NCI-H748 (cell line): ENCODE measurements at regions not wholly inside any gene's neighbourhood (a gene's known extent, or its start where the extent isn't known, plus 50 kb on each side); places are given as distances from the start of the nearest gene placed in this dataset.

Experiments
- DNase-seq: peaks from one replicate; lab custom pipeline; 2025; ENCODE audit not compliant: unreplicated experiment; lab: John Stamatoyannopoulos, UW

DNA sequence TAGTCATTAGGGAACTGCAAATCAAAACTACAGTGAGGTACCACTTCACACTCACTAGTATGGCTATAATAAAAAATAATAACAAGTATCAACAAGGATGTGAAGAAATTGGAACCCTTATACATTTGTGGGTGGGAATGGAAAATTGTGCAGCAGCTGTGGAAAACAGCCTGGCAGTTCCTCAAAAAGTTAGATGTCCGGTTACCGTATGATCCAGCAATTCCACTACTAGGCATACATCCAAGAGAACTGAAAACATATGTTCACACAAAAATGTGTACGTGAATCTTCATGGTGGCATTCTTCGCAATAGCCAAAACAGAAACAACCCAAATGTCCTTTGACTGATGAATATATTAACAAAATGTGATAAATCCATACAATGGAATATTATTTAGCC is 187.9 kb upstream of the LYSMD4 start:
- no peak for DNase-seq

DNA sequence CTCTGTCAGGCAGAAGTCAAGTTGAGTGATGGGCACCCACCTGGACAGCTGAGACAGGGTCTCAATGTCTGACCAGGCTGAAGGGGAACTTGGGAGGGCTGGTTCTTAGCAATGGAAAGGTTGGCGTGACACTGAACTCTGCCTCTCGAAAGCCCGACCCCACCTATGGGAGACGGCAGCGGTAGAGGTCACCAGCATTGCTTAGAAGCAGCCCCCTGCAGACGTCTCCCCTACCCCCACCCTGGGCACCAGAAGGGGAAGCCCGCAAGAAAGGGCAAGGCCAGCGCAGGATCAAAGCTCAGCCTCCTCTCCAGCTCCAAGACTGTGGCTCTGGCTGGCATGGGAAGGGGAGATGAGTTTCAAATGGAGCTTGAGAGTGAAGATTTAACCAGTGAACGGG is 184.8 kb upstream of the LYSMD4 start:
- DNase-seq: no peak

DNA sequence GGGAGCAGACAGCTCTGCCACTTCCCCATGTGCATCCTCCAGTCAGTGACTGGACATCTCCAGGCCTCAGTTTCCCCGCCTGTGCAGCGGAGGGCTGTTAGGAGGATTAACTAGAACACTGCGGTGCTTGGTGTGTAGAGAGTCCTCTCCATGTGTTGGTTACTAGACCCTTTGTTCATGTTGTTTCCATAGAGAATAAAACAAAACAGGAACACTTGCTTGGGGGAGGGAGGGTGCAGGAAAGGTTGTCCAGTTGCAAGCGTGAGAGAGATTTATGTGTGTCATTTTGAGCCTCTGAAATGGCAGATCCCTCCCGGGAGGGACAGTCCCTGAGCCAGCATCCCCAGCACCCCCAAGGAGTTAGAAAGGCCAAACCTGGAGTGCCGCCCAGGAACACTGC is 184.0 kb upstream of the LYSMD4 start:
- no peak for DNase-seq

DNA sequence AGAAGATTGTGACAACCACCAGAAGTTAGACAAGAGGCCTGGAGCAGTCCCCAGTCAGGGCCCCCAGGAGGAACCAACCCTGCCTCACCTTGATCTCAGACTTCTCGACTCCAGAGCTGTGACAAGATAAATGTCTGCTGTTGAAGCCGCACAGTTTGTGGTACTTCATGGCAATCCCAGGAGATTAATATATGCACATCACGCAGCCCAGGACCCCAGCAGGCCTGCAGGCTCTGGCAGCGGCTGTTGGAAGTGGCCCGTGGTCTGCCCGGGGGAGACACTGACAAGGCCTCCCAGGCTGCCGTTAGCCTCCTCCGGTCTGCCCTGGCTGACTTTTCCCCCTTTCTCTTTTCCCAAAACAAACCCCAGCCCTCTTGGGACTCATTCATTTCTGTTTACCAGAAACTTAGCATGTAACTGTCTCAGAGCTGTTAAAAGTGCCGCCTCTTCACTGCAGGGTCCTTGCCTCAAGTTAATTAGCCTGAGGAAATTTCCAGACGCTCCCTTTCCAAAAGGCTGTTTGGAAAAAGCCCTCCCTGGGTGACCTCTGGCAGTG is 183.5 kb upstream of the LYSMD4 start:
- no peak for DNase-seq

DNA sequence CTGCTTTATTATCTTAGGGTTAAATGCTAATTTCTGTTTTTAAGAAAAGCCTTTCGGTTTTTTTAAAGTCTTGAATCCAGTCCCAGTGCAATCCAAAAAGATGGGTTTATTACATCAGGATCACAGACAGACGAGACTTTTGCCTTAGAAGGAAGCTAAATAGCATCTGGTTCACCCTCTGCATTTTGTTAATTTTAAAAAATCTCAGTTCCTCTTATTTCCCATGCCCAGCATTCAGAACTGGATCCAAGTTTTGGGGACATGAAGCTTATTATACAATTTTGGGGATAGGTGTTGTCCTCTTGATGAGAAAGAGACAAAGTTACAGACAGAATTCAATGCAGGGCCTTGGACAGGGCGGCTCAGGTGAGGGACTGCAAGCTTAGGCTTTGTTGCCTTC is 181.5 kb upstream of the LYSMD4 start:
- no peak for DNase-seq

DNA sequence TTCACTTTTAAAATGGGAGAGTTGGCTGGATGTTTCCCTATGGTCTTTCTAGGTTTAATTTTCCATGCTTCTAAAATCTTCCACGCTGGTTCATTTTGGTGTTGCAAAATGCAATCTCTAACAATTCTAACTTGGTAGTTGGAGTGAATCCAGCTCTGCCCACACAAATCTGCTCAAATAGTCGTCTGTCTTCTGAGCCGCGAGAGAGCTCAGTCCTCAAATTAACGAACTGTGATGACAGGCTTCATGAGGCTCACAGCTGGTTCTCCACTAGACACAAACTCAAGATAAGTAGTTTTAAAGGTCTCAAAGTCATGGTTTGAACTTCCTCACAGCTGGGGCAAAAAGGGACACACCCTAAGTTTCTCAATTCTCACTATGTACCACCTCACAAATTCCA is 178.6 kb upstream of the LYSMD4 start:
- DNase-seq: no peak

GRCh38 chr15:99909592-99910295 is 176.5 kb upstream of the LYSMD4 start:
- DNase-seq: no peak

DNA sequence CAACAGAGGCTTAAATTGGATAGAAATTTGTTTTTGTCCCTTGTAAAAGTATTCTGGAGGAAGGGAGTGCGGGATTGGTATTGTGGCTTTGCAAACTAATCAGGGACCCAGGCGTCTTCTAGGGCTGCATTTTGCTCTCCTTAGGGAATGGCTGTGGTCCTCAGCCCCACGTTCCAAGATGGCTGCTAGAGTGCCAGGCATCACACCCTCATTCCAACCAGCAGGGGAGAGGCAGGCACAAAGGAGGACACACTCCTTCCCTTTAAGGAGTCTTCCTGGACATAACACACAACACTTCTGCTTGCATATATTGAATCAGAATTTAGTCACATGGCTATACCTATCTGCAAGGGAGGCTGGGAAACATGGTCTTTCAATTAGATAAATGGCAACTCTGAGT is 174.5 kb upstream of the LYSMD4 start:
- no peak for DNase-seq

DNA sequence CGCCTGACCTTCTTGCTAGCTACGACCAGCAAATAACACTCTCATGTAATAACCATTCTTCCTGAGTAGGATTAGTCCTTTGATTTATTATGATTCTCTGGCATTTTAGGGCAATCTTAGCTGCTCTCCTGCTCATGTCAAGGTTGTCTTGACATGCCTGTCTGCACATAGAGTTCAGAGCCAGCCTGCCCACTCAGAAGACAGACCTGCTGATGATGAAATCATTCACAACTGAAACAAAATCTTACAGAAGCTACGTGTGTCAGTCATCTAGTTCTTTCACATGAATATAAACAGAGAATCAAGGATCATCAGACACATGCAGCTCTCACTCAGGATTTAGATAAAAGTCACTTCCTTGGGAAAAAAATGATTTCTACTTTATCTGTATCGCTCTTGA is 173.6 kb upstream of the LYSMD4 start:
- DNase-seq: no peak

- no peak for DNase-seq
Measured at GRCh38 chr15:99906311-99906710, 173.1 kb upstream of the LYSMD4 start.

DNA sequence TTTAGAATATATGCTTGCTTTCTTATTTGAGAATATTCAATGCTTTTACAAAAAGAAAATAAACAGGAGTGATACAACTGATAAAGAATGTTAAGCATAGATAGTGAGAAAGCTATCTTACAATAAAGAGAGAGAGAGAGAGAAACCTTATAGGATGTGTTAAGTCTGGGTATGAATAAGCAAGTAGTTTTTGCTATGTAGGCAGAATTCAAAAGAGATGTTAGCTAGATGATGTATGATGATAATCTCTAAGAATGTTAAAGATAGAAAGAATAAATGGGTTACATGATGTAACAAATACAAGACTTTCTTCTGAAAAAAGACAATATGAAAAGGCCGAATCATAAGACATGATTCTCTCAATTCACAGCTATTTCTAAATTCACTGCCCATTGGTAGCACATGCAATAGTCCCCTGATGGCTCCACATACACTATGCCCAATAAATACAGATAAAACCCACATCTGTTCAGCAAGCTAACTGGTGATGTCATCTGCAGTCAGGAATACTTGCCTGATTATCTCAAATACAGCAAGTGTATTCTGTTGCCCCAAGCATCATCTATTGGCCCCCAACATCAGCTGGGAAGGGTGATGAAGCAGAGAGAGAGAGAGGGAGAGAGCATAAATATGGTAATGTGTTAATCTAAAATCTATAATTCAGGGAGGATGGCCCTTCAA is 169.2 kb upstream of the LYSMD4 start:
- DNase-seq: no peak

- no peak for DNase-seq
Measured at GRCh38 chr15:99895956-99896311, 162.7 kb upstream of the LYSMD4 start.

GRCh38 chr15:99895189-99895955 is 162.1 kb upstream of the LYSMD4 start:
- DNase-seq: no peak

- no peak for DNase-seq
Measured at GRCh38 chr15:99878835-99879234, 145.6 kb upstream of the LYSMD4 start.

DNA sequence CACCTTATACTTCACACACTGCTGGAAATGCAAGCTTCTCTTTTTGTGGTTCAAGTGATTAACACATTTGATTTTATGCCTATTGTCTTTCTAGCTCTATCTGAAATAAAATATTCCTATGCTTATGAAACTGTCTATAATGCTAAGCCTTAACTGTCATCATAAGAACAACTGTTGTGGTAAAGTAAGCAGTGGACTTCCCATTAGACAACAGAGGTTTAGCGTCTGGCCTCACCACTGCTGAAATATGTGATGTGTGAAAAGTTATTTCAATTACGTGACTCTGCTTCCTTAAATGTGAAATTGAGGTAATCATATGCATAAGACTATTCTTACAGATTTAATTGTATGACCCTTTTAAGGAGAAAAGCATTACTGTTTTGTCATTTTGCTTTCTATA is 140.2 kb upstream of the LYSMD4 start:
- DNase-seq: no peak

DNA sequence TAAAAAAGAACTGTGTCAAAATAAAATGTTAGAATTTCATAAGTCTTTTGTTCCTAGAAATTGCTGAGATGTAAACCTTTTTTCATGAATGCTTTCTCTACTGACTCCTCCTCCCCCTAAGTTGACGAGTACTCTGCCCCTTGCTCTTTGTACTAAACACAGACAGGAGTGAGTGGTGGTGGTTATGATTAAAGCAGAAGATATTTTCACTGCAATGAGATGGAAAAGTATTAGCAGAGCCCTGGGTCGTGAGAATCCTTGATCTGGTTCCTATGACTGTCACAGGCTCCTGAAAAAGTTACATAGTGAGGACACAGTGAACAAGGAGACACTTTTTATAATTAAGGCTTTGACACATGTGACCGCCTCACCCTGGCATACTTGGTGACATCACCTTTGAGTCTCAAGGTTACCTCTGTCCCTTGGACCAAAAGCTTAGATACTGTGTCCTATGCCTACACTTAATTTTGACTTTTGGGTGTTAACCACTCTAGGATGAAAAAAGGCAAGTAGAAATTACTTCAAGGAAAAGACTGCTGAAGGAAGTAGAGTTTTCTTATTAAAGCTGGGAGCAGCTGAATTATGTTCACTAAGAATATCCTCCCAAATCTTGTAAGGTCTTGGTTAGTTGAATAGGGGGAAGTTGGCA is 130.4 kb upstream of the LYSMD4 start:
- no peak for DNase-seq

DNA sequence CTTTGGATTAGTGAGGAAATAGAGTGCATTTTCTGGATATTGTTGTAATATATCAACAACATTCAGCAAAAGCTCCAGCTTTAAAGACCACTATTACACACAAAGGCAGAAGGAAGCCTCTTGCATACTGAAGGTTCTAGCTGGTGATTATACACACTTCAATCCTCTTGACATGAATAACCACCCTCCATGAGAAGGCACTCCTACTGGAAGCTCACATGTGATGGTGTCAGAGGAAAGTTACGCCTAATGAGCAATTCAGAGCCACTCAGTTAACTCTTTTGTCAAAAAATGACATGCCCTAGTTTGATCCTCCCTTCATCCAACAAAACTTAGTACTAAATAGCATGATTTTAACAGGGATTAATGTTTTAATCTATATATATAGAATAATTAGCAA is 124.6 kb upstream of the LYSMD4 start:
- no peak for DNase-seq

GRCh38 chr15:99850517-99850916 is 117.3 kb upstream of the LYSMD4 start:
- no peak for DNase-seq

- no peak for DNase-seq
Measured at GRCh38 chr15:99845009-99845408, 111.8 kb upstream of the LYSMD4 start.

DNA sequence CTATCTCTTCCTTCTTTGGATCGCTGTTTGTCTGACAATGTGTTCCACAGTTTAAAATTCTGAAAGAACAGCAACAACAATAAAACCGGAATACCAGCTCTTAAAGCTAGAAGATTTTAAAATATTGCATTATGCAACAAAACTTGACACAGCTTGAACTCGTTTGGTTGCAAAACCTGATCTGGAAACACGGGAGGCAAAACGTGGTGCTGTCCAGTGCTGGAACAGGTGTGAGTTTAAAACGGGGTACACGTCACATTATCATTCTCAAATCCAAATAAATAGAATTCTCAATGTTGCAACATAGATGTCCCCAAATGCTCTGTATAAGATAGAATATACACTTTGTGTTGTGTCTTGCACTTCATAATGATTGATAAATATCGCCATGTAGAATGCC is 110.9 kb upstream of the LYSMD4 start:
- no peak for DNase-seq

- DNase-seq: no peak
Measured at GRCh38 chr15:99842071-99842470, 108.8 kb upstream of the LYSMD4 start.
